Pancreas (tissue), 10 donors: ENCODE measurements at regions not wholly inside any gene's neighbourhood (a gene's known extent, or its start where the extent isn't known, plus 50 kb on each side); places are given as distances from the start of the nearest gene placed in this dataset.
A peak's percentile ranks its signal among the peaks of the same experiment; 100 is the strongest.

Experiments used
- ATAC-seq, 4 donors: fragments of 200-7000 bp; cut with Tn5 transposase; one replicate each; pipeline versions ENCODE4 v1.8.0 to v1.9.1; 2020; ENCODE audit warnings: mild to moderate bottlenecking in 4 of 4, moderate library complexity in 4 of 4
- DNase-seq, 6 donors: peaks; one replicate each; pipeline ENCODE4 v3.0.0-alpha.2; 2020
- FAIRE-seq: peaks from 2 replicates; lab custom pipeline; 2012; peaks lifted over from hg19 to GRCh38; lab: Jason Lieb, UNC
- H3K27ac ChIP-seq, 4 donors: fragments of 200-600 bp; sonication (generic); 1 replicate in 3 of 4; 2 replicates in 1 of 4; pipeline versions ENCODE4 v1.5.0 to v1.8.0; 2020
- H3K27me3 ChIP-seq, 4 donors: fragments of 200-600 bp; one replicate each; pipeline ENCODE4 v1.8.0; 2021
- H3K36me3 ChIP-seq, 3 donors: fragments of 200-600 bp; sonication (generic) in 1 of 3; one replicate each; pipeline versions ENCODE4 v1.5.0 to v1.8.0; 2020 to 2021
- H3K4me1 ChIP-seq, 3 donors: fragments of 200-600 bp; one replicate each; pipeline ENCODE4 v1.8.0; 2021
- H3K4me3 ChIP-seq, 4 donors: fragments of 200-600 bp; sonication (generic) in 2 of 4; one replicate each; pipeline versions ENCODE4 v1.5.0 to v1.8.0; 2020 to 2021
- H3K9me3 ChIP-seq, 4 donors: fragments of 200-600 bp; one replicate each; pipeline ENCODE4 v1.8.0; 2021
- CTCF ChIP-seq, 4 donors: fragments of 200-600 bp; sonication (generic) in 3 of 4; IDR thresholded peaks; one replicate each; pipeline versions ENCODE4 v1.5.0 to v1.8.0; 2021; ENCODE audit warnings: antibody characterized with exemption in 4 of 4
- WGBS, 2 donors: extraction: QIAGEN DNeasy Blood & Tissue Kit; methylation state at CpG; one replicate each; pipeline ENCODE4 v1.1.7; 2013; 5-methylcytosine and 5-hydroxymethylcytosine counted together
- intact Hi-C, 3 donors: fragments of 100-400 bp; cut with DNase I; formaldehyde crosslinking; loops; one replicate each; pipeline versions ENCODE4 v1.11.1 to v1.14.2; 2022
- donor health status: healthy with polysubstance abuse.
- donor health status: DM: no; HTN: no; CAD: no; lungs with moderate emphysema.
- donor health status: DM: no; HTN: no; CAD: no.
- donor health status: control.
- donor health status: control.
- donor health status: Bipolar disorder and iron deficiency.
- donor health status: DM: yes; HTN: yes; CAD: no.
- donor health status: DM: no; HTN: no; CAD: no.
- donor health status: DM: no; HTN: no; CAD: no.
- donor health status: DM: yes; HTN: yes; CAD: no.

GRCh38 chr5:117205894-117206293 lies 631.3 kb upstream of the SEMA6A start:
- H3K4me3 ChIP-seq, result no peak overlapping the region
- 36 to 45% methylated on average over 2 of the region's 2 CpGs for WGBS, 2 donors
- no peak for TF ChIP-seq CTCF (IDR thresholded peaks at IDR 0.05)
- no peak overlapping the region for H3K27ac ChIP-seq
- no peak for DNase-seq
- no peaks in the 10 kb centered on the region for H3K27me3 ChIP-seq
- FAIRE-seq, result no peak
- no peaks in the 10 kb centered on the region for H3K36me3 ChIP-seq
- no peak for ATAC-seq
- no peaks in the 10 kb centered on the region for H3K9me3 ChIP-seq
- H3K4me1 ChIP-seq, result no peaks in the 10 kb centered on the region
- intact Hi-C loops, result no loop called here

GRCh38 chr5:117204926-117205869 lies 630.6 kb upstream of the SEMA6A start:
- no peaks in the 10 kb centered on the region for H3K9me3 ChIP-seq
- no peaks in the 10 kb centered on the region for H3K36me3 ChIP-seq
- ATAC-seq (no peak), FAIRE-seq (no peak), DNase-seq (no peak)
- H3K27ac ChIP-seq, result no peak overlapping the region
- no peaks in the 10 kb centered on the region for H3K27me3 ChIP-seq
- 40 to 43% methylated on average over 10 of the region's 10 CpGs for WGBS, 2 donors
- no peak for TF ChIP-seq CTCF (IDR thresholded peaks at IDR 0.05)
- no peaks in the 10 kb centered on the region for H3K4me1 ChIP-seq
- intact Hi-C loops, result no loop called here
- H3K4me3 ChIP-seq, result no peak overlapping the region

GRCh38 chr5:117204404-117204803 lies 629.8 kb upstream of the SEMA6A start:
- no peaks in the 10 kb centered on the region for H3K27me3 ChIP-seq
- H3K36me3 ChIP-seq, result no peaks in the 10 kb centered on the region
- no peaks in the 10 kb centered on the region for H3K9me3 ChIP-seq
- H3K4me3 ChIP-seq, result no peak overlapping the region
- H3K4me1 ChIP-seq, result no peaks in the 10 kb centered on the region
- intact Hi-C loops, result no loop called here
- DNase-seq, result peak in 1 of 6 donors; percentile 10
- FAIRE-seq, result no peak
- TF ChIP-seq CTCF (IDR thresholded peaks at IDR 0.05), result no peak
- 35 to 41% methylated on average over 4 of the region's 4 CpGs for WGBS, 2 donors
- H3K27ac ChIP-seq, result no peak overlapping the region
- peak; percentile 38 to 63 (median 42) for ATAC-seq

GRCh38 chr5:117203584-117203983 lies 629.0 kb upstream of the SEMA6A start:
- H3K4me3 ChIP-seq, result no peak overlapping the region
- ATAC-seq, result no peak
- H3K27ac ChIP-seq, result no peak overlapping the region
- intact Hi-C loops, result no loop called here
- H3K36me3 ChIP-seq, result no peaks in the 10 kb centered on the region
- H3K4me1 ChIP-seq, result no peaks in the 10 kb centered on the region
- no peak for TF ChIP-seq CTCF (IDR thresholded peaks at IDR 0.05)
- no peaks in the 10 kb centered on the region for H3K9me3 ChIP-seq
- no peak for FAIRE-seq
- no peak for DNase-seq
- WGBS, 2 donors, result 64 to 69% methylated on average over 2 of the region's 2 CpGs
- no peaks in the 10 kb centered on the region for H3K27me3 ChIP-seq

GRCh38 chr5:117201001-117201400 lies 626.4 kb upstream of the SEMA6A start:
- no peak for ATAC-seq
- FAIRE-seq, result no peak

More at GRCh38 chr5:117201001-117201400, 626.4 kb upstream of the SEMA6A start:
- Histone ChIP-seq H3K27ac (no peak overlapping the region), H3K4me3 (no peak overlapping the region), H3K27me3 (no peaks in the 10 kb centered on the region), H3K9me3 (no peaks in the 10 kb centered on the region), H3K4me1 (no peaks in the 10 kb centered on the region), H3K36me3 (no peaks in the 10 kb centered on the region)
- intact Hi-C loops, result no loop called here
- no peak for TF ChIP-seq CTCF (IDR thresholded peaks at IDR 0.05)
- DNase-seq, result no peak
- WGBS, 2 donors, result 24 to 27% methylated on average over 1 of the region's 1 CpG
